NT2/D1 (cell line): ENCODE measurements at regions not wholly inside any gene's neighbourhood (a gene's known extent, or its start where the extent isn't known, plus 50 kb on each side); places are given as distances from the start of the nearest gene placed in this dataset.

ENCODE experiments used
- SUZ12 ChIP-seq: IDR thresholded peaks from 2 replicates; pipeline ENCODE4 v1.6.1; 2011; ENCODE audit not compliant: insufficient read length, insufficient read depth; ENCODE audit errors: extremely low read depth
- YY1 ChIP-seq: IDR thresholded peaks from 2 replicates; pipeline ENCODE4 v1.6.1; 2011; ENCODE audit not compliant: insufficient read length, insufficient read depth
- ZNF274 ChIP-seq: IDR thresholded peaks from 2 replicates; pipeline ENCODE4 v1.6.1; 2011; ENCODE audit warnings: mild to moderate bottlenecking, low read depth, low read length

DNA sequence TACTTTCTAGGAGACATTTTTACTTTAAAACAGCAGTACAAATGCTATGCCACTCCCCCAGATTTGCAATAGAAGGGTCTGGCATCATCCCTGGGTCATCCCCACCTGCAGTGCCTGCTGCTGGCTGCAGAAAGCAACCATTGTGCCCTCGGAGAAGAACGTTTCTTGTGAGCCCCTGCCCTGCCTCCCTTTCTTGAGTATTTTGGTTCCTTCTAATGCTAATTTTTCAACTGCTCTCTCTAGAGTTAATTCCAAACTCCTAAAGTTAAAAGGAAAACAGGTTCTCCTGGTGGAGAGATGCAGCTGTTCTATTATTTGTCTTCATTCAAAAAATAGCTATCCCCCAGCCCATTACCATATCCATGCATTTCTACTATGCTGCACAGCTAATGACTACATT, 107.1 kb downstream of the IDS start:
- TF ChIP-seq ZNF274 (no peak), YY1 (no peak), SUZ12 (no peak)
